Body of pancreas (tissue), 4 donors: ENCODE measurements at regions not wholly inside any gene's neighbourhood (a gene's known extent, or its start where the extent isn't known, plus 50 kb on each side); places are given as distances from the start of the nearest gene placed in this dataset.

Source experiments
- ATAC-seq: fragments of 150-250 bp; one replicate; pipeline ENCODE4 v1.9.1; 2016
- DNase-seq, 4 donors: peaks; one replicate each; pipeline ENCODE4 v3.0.0-alpha.2; 2019
- H3K27ac ChIP-seq, 4 donors: fragments of 200-600 bp; sonication (generic); 1 replicate in 3 of 4; 2 replicates in 1 of 4; pipeline versions ENCODE4 v1.5.1 to v1.6.1; 2016 to 2019; ENCODE audit warnings: mild to moderate bottlenecking in 1 of 4, mixed read lengths in 1 of 4, moderate library complexity in 1 of 4
- H3K27me3 ChIP-seq, 2 donors: fragments of 200-600 bp; sonication (generic); one replicate each; pipeline ENCODE4 v1.6.0; 2016; ENCODE audit warnings: mild to moderate bottlenecking in 1 of 2
- H3K36me3 ChIP-seq, 2 donors: fragments of 200-600 bp; sonication (generic); replicated peaks in 1 of 2; 2 replicates each; pipeline ENCODE4 v1.5.1; 2016; ENCODE audit warnings: low read depth in 2 of 2; ENCODE audit not compliant: insufficient read depth in 1 of 2
- H3K4me1 ChIP-seq: fragments of 200-600 bp; sonication (generic); one replicate; pipeline ENCODE4 v1.6.0; 2016
- H3K4me3 ChIP-seq, 2 donors: fragments of 200-600 bp; sonication (generic); 1 replicate in 1 of 2; 2 replicates in 1 of 2; pipeline ENCODE4 v1.5.1; 2016 to 2019
- H3K9me3 ChIP-seq, 3 donors: fragments of 200-600 bp; sonication (generic); 1 replicate in 2 of 3; 2 replicates in 1 of 3; pipeline ENCODE4 v1.5.1; 2016
- CTCF ChIP-seq, 7 experiments: fragments of 450-650 bp in 4 of 7; fragments of 200-600 bp in 3 of 7; sonication (generic) in 3 of 7; IDR thresholded peaks; one replicate each; pipeline ENCODE4 v1.5.1; 2016 to 2019; ENCODE audit warnings: antibody characterized with exemption in 7 of 7
- POLR2A ChIP-seq, 3 donors: fragments of 450-650 bp; IDR thresholded peaks; one replicate each; pipeline ENCODE4 v1.6.1; 2016; ENCODE audit warnings: antibody characterized with exemption in 3 of 3, mild to moderate bottlenecking in 2 of 3
- WGBS, 2 donors: methylation state at CpG; one replicate each; pipeline ENCODE4 v1.1.5; 2017; 5-methylcytosine and 5-hydroxymethylcytosine counted together
- intact Hi-C: fragments of 100-400 bp; cut with DNase I; formaldehyde crosslinking; loops from one replicate; pipeline ENCODE4 v1.15.1; 2023

GRCh38 chr2:160715428-160715827 lies 221.8 kb upstream of the RBMS1 start:
- 87 to 96% methylated on average over 2 of the region's 2 CpGs for WGBS, 2 donors

GRCh38 chr2:160719116-160719515 lies 225.5 kb upstream of the RBMS1 start:
- TF ChIP-seq CTCF (IDR thresholded peaks at IDR 0.05) (no peak), POLR2A (IDR thresholded peaks at IDR 0.05) (no peak)
- intact Hi-C loops, result no loop called here
- ATAC-seq, result no peak

More at GRCh38 chr2:160715428-160715827, 221.8 kb upstream of the RBMS1 start:
- Histone ChIP-seq H3K27me3 (no peaks in the 10 kb centered on the region), H3K36me3 (no peaks in the 10 kb centered on the region), H3K4me3 (no peak overlapping the region), H3K9me3 (no peaks in the 10 kb centered on the region), H3K4me1 (no peaks in the 10 kb centered on the region), H3K27ac (no peak overlapping the region)
- no peak for ATAC-seq
- TF ChIP-seq CTCF (IDR thresholded peaks at IDR 0.05) (no peak), POLR2A (IDR thresholded peaks at IDR 0.05) (no peak)
- DNase-seq, result no peak
- intact Hi-C loops, result no loop called here

GRCh38 chr2:160720098-160720497 lies 226.5 kb upstream of the RBMS1 start:
- Histone ChIP-seq H3K27me3 (no peaks in the 10 kb centered on the region), H3K4me3 (no peak overlapping the region), H3K27ac (no peak overlapping the region), H3K4me1 (no peaks in the 10 kb centered on the region), H3K9me3 (no peaks in the 10 kb centered on the region), H3K36me3 (no peaks in the 10 kb centered on the region)
- intact Hi-C loops, result no loop called here
- ATAC-seq, result no peak
- no peak for TF ChIP-seq POLR2A (IDR thresholded peaks at IDR 0.05)
- no peak for TF ChIP-seq CTCF (IDR thresholded peaks at IDR 0.05)
- no peak for DNase-seq
- 63 to 72% methylated on average over 1 of the region's 1 CpG for WGBS, 2 donors

More at GRCh38 chr2:160719116-160719515, 225.5 kb upstream of the RBMS1 start:
- Histone ChIP-seq H3K9me3 (no peaks in the 10 kb centered on the region), H3K27ac (no peak overlapping the region), H3K27me3 (no peaks in the 10 kb centered on the region), H3K4me3 (no peak overlapping the region), H3K36me3 (no peaks in the 10 kb centered on the region), H3K4me1 (no peaks in the 10 kb centered on the region)
- WGBS, 2 donors, result 39 to 52% methylated on average over 3 of the region's 3 CpGs
- no peak for DNase-seq

GRCh38 chr2:160721089-160722040 lies 227.8 kb upstream of the RBMS1 start:
- H3K4me1 ChIP-seq, result no peaks in the 10 kb centered on the region
- intact Hi-C loops, result no loop called here
- no peak for TF ChIP-seq CTCF (IDR thresholded peaks at IDR 0.05)
- no peak for TF ChIP-seq POLR2A (IDR thresholded peaks at IDR 0.05)
- no peaks in the 10 kb centered on the region for H3K9me3 ChIP-seq
- H3K27ac ChIP-seq, result no peak overlapping the region
- 79 to 92% methylated on average over 1 of the region's 1 CpG for WGBS, 2 donors
- H3K36me3 ChIP-seq, result no peaks in the 10 kb centered on the region
- no peak overlapping the region for H3K4me3 ChIP-seq
- DNase-seq (no peak), ATAC-seq (no peak)
- no peaks in the 10 kb centered on the region for H3K27me3 ChIP-seq
